Adrenal gland (tissue), 9 donors: ENCODE measurements at regions not wholly inside any gene's neighbourhood (a gene's known extent, or its start where the extent isn't known, plus 50 kb on each side); places are given as distances from the start of the nearest gene placed in this dataset.

Experiments
- DNase-seq, 7 donors: peaks; one replicate each; pipeline ENCODE4 v3.0.0-alpha.2; 2019 to 2020
- H3K27ac ChIP-seq, 5 donors: fragments of 200-600 bp; sonication (generic) in 4 of 5; 1 replicate in 3 of 5; 2 replicates in 2 of 5; pipeline versions ENCODE4 v1.5.1 to v1.8.0; 2016 to 2020; ENCODE audit warnings: mild to moderate bottlenecking in 1 of 5
- H3K27me3 ChIP-seq: fragments of 200-600 bp; 2 replicates; pipeline ENCODE4 v1.8.0; 2021
- H3K36me3 ChIP-seq, 2 donors: fragments of 200-600 bp; replicated peaks in 1 of 2; 1 replicate in 1 of 2; 2 replicates in 1 of 2; pipeline versions ENCODE4 v1.5.1 to v1.8.0; 2018 to 2022
- H3K4me1 ChIP-seq, 2 donors: fragments of 200-600 bp; replicated peaks in 1 of 2; 1 replicate in 1 of 2; 2 replicates in 1 of 2; pipeline versions ENCODE4 v1.5.1 to v1.8.0; 2018 to 2021
- H3K4me3 ChIP-seq, 4 donors: fragments of 200-600 bp; sonication (generic) in 3 of 4; one replicate each; pipeline ENCODE4 v1.5.1; 2016 to 2018
- H3K9me3 ChIP-seq, 3 donors: fragments of 200-600 bp; sonication (generic) in 1 of 3; replicated peaks in 1 of 3; 1 replicate in 2 of 3; 2 replicates in 1 of 3; pipeline versions ENCODE4 v1.5.1 to v1.8.0; 2016 to 2021
- CTCF ChIP-seq, 6 experiments: fragments of 450-650 bp in 4 of 6; fragments of 200-600 bp in 2 of 6; sonication (generic) in 1 of 6; IDR thresholded peaks; 1 replicate in 5 of 6; 2 replicates in 1 of 6; pipeline versions ENCODE4 v1.5.1 to v1.8.0; 2016 to 2021; ENCODE audit warnings: antibody characterized with exemption in 6 of 6, mild to moderate bottlenecking in 2 of 6, moderate library complexity in 1 of 6
- POLR2A ChIP-seq, 2 donors: fragments of 450-650 bp; IDR thresholded peaks; one replicate each; pipeline ENCODE4 v1.6.1; 2017; ENCODE audit warnings: antibody characterized with exemption in 2 of 2, mild to moderate bottlenecking in 2 of 2, moderate library complexity in 1 of 2
- WGBS, 4 donors: extraction: QIAGEN DNeasy Blood & Tissue Kit in 2 of 4; methylation state at CpG; one replicate each; pipeline versions ENCODE4 v1.1.5 to v1.1.7; 2013 to 2017; 5-methylcytosine and 5-hydroxymethylcytosine counted together
- intact Hi-C, 2 donors: fragments of 100-400 bp; cut with DNase I; formaldehyde crosslinking; loops; one replicate each; pipeline versions ENCODE4 v1.14.1 to v1.15.0; 2022 to 2023
- donor health status: healthy with polysubstance abuse.
- donor health status: Bipolar disorder and iron deficiency.
- donor health status: DM: yes; HTN: yes; CAD: no.
- donor health status: DM: no; HTN: no; CAD: no.
- donor health status: DM: no; HTN: no; CAD: no.

- no peak overlapping the region for H3K4me3 ChIP-seq
- H3K36me3 ChIP-seq, result no peaks in the 10 kb centered on the region
- no peaks in the 10 kb centered on the region for H3K9me3 ChIP-seq
- TF ChIP-seq CTCF (IDR thresholded peaks at IDR 0.05) (no peak), POLR2A (IDR thresholded peaks at IDR 0.05) (no peak)
- DNase-seq, result no peak
- intact Hi-C loops, result no loop called here
- no peak overlapping the region for H3K27ac ChIP-seq
- 65 to 84% (median 77%) methylated on average over 2 of the region's 2 CpGs for WGBS, 4 donors
- H3K4me1 ChIP-seq, result no peaks in the 10 kb centered on the region
- H3K27me3 ChIP-seq, result no peaks in the 10 kb centered on the region
These were observed 341.0 kb downstream of the SOX2 start for GRCh38 chr3:182052757-182053156.

GRCh38 chr3:182058488-182058887 is 346.8 kb downstream of the SOX2 start:
- Histone ChIP-seq H3K4me3 (no peak overlapping the region), H3K27ac (no peak overlapping the region), H3K36me3 (no peaks in the 10 kb centered on the region), H3K9me3 (no peaks in the 10 kb centered on the region), H3K4me1 (no peaks in the 10 kb centered on the region), H3K27me3 (no peaks in the 10 kb centered on the region)
- TF ChIP-seq POLR2A (IDR thresholded peaks at IDR 0.05), result no peak
- TF ChIP-seq CTCF (IDR thresholded peaks at IDR 0.05), result no peak
- 83 to 92% (median 86%) methylated on average over 1 of the region's 1 CpG for WGBS, 4 donors
- no peak for DNase-seq
- intact Hi-C loops, result no loop called here

GRCh38 chr3:182063742-182064141 is 352.0 kb downstream of the SOX2 start:
- H3K4me1 ChIP-seq, result no peaks in the 10 kb centered on the region
- H3K27ac ChIP-seq, result no peak overlapping the region
- no peaks in the 10 kb centered on the region for H3K36me3 ChIP-seq
- no peaks in the 10 kb centered on the region for H3K27me3 ChIP-seq
- no peaks in the 10 kb centered on the region for H3K9me3 ChIP-seq
- 36 to 58% (median 50%) methylated on average over 1 of the region's 1 CpG for WGBS, 4 donors
- intact Hi-C loops, result no loop called here
- no peak overlapping the region for H3K4me3 ChIP-seq
- DNase-seq, result no peak
- TF ChIP-seq POLR2A (IDR thresholded peaks at IDR 0.05) (no peak), CTCF (IDR thresholded peaks at IDR 0.05) (no peak)

GRCh38 chr3:182067423-182067822 is 355.7 kb downstream of the SOX2 start:
- no peaks in the 10 kb centered on the region for H3K9me3 ChIP-seq
- TF ChIP-seq CTCF (IDR thresholded peaks at IDR 0.05) (no peak), POLR2A (IDR thresholded peaks at IDR 0.05) (no peak)
- 56 to 79% (median 67%) methylated on average over 4 of the region's 4 CpGs for WGBS, 4 donors
- DNase-seq, result no peak
- no peak overlapping the region for H3K27ac ChIP-seq
- no peaks in the 10 kb centered on the region for H3K36me3 ChIP-seq
- no peaks in the 10 kb centered on the region for H3K4me1 ChIP-seq
- no peaks in the 10 kb centered on the region for H3K27me3 ChIP-seq
- intact Hi-C loops, result no loop called here
- H3K4me3 ChIP-seq, result no peak overlapping the region
